Effector CD4-positive, alpha-beta T cell (primary cell): ENCODE measurements at regions not wholly inside any gene's neighbourhood (a gene's known extent, or its start where the extent isn't known, plus 50 kb on each side); places are given as distances from the start of the nearest gene placed in this dataset.
"Not testable (repeated sequence)": the region's sequence is repeated elsewhere in the genome, so short reads cannot be mapped to it uniquely, and the experiment has no call there.

Source experiments
- DNase-seq: peaks from one replicate; pipeline ENCODE4 v3.0.0-alpha.2; 2020

- DNase-seq = no peak
Observed at GRCh38 chr10:8312781-8313180, 258.3 kb downstream of the GATA3 start.

- DNase-seq = no peak
Observed at GRCh38 chr10:8314486-8314885, 260.0 kb downstream of the GATA3 start.

- no peak for DNase-seq
Observed at GRCh38 chr10:8315619-8316021, 261.1 kb downstream of the GATA3 start.

- DNase-seq = no peak
Observed at GRCh38 chr10:8316284-8316683, 261.8 kb downstream of the GATA3 start.

GRCh38 chr10:8318429-8318828 is 263.9 kb downstream of the GATA3 start:
- not testable (repeated sequence) for DNase-seq

GRCh38 chr10:8318956-8319355 is 264.5 kb downstream of the GATA3 start:
- no peak for DNase-seq

GRCh38 chr10:8319704-8320103 is 265.2 kb downstream of the GATA3 start:
- DNase-seq = no peak

- DNase-seq = no peak
Observed at GRCh38 chr10:8321990-8322389, 267.5 kb downstream of the GATA3 start.

GRCh38 chr10:8323428-8324054 is 269.1 kb downstream of the GATA3 start:
- DNase-seq = no peak

GRCh38 chr10:8325024-8325980 is 270.8 kb downstream of the GATA3 start:
- no peak for DNase-seq

- DNase-seq = no peak
Observed at GRCh38 chr10:8326396-8327139, 272.1 kb downstream of the GATA3 start.

GRCh38 chr10:8327140-8327423 is 272.6 kb downstream of the GATA3 start:
- no peak for DNase-seq

GRCh38 chr10:8331387-8331786 is 276.9 kb downstream of the GATA3 start:
- peak; percentile 23 for DNase-seq

- peak; percentile 85 for DNase-seq
Observed at GRCh38 chr10:8331896-8332729, 277.6 kb downstream of the GATA3 start.

- DNase-seq = no peak
Observed at GRCh38 chr10:8332730-8333111, 278.2 kb downstream of the GATA3 start.

GRCh38 chr10:8334631-8335030 is 280.1 kb downstream of the GATA3 start:
- DNase-seq = no peak

- DNase-seq = no peak
Observed at GRCh38 chr10:8336629-8337331, 282.3 kb downstream of the GATA3 start.

- DNase-seq = no peak
Observed at GRCh38 chr10:8337332-8337651, 282.8 kb downstream of the GATA3 start.

GRCh38 chr10:8338177-8338766 is 283.8 kb downstream of the GATA3 start:
- no peak for DNase-seq

GRCh38 chr10:8344756-8345155 is 290.3 kb downstream of the GATA3 start:
- no peak for DNase-seq

GRCh38 chr10:8346861-8347260 is 292.4 kb downstream of the GATA3 start:
- no peak for DNase-seq

GRCh38 chr10:8347614-8348013 is 293.1 kb downstream of the GATA3 start:
- DNase-seq = not testable (repeated sequence)
